CD8-positive, alpha-beta memory T cell (primary cell): ENCODE measurements at regions not wholly inside any gene's neighbourhood (a gene's known extent, or its start where the extent isn't known, plus 50 kb on each side); places are given as distances from the start of the nearest gene placed in this dataset.

Experiments
- CTCF ChIA-PET: fragments of 350-600 bp; sonication (Branson Sonifier 250); formaldehyde crosslinking; loops from one replicate; lab custom pipeline; 2021; ENCODE audit warnings: antibody characterized with exemption; lab: Charles Lee
- POLR2A ChIA-PET: fragments of 350-600 bp; sonication (Branson Sonifier 250); formaldehyde crosslinking; loops from one replicate; lab custom pipeline; 2021; ENCODE audit warnings: antibody characterized with exemption; lab: Charles Lee
- DNase-seq, 5 donors: peaks; one replicate each; pipeline versions ENCODE4 v3.0.0 to v3.0.0-alpha.2; 2020 to 2022; ENCODE audit warnings: mixed read lengths in 1 of 5
- H3K27ac ChIP-seq: one replicate; pipeline ENCODE4 v1.7.0; 2013; ENCODE audit warnings: low read depth, mild to moderate bottlenecking, low read length, moderate library complexity
- H3K27me3 ChIP-seq: 2 replicates; pipeline ENCODE4 v1.7.0; 2013; ENCODE audit warnings: low read length, mild to moderate bottlenecking; ENCODE audit not compliant: insufficient read depth, poor library complexity, severe bottlenecking
- H3K36me3 ChIP-seq: 2 replicates; pipeline ENCODE4 v1.7.0; 2013; ENCODE audit warnings: mild to moderate bottlenecking, low read length, moderate library complexity; ENCODE audit not compliant: insufficient read depth
- H3K4me1 ChIP-seq: 2 replicates; pipeline ENCODE4 v1.7.0; 2013; ENCODE audit warnings: mild to moderate bottlenecking, low read length, moderate library complexity; ENCODE audit not compliant: insufficient read depth
- H3K4me3 ChIP-seq: 2 replicates; pipeline ENCODE4 v1.7.0; 2013; ENCODE audit warnings: mild to moderate bottlenecking, low read length
- H3K9me3 ChIP-seq: 2 replicates; pipeline ENCODE4 v1.7.0; 2013; ENCODE audit warnings: mild to moderate bottlenecking, low read length
- H3K27ac Mint-ChIP-seq, 8 donors: one replicate each; pipeline ENCODE4 v1.8.0; 2020 to 2021; ENCODE audit warnings: mixed read lengths in 8 of 8, mild to moderate bottlenecking in 6 of 8, inconsistent platforms in 3 of 8, moderate library complexity in 3 of 8
- H3K27me3 Mint-ChIP-seq, 2 donors: one replicate each; pipeline ENCODE4 v1.8.0; 2020 to 2021; ENCODE audit warnings: mixed read lengths in 2 of 2, mild to moderate bottlenecking in 1 of 2, moderate library complexity in 1 of 2
- H3K36me3 Mint-ChIP-seq, 3 donors: one replicate each; pipeline ENCODE4 v1.8.0; 2020 to 2021; ENCODE audit warnings: mixed read lengths in 3 of 3, inconsistent platforms in 1 of 3, mild to moderate bottlenecking in 1 of 3
- H3K4me1 Mint-ChIP-seq, 3 donors: one replicate each; pipeline ENCODE4 v1.8.0; 2020 to 2021; ENCODE audit warnings: mixed read lengths in 3 of 3, inconsistent platforms in 1 of 3, mild to moderate bottlenecking in 1 of 3
- H3K4me3 Mint-ChIP-seq, 7 donors: one replicate each; pipeline ENCODE4 v1.8.0; 2020 to 2021; ENCODE audit warnings: mixed read lengths in 7 of 7, mild to moderate bottlenecking in 6 of 7, moderate library complexity in 4 of 7, inconsistent platforms in 2 of 7
- H3K9me3 Mint-ChIP-seq, 5 donors: one replicate each; pipeline ENCODE4 v1.8.0; 2020 to 2022; ENCODE audit warnings: mixed read lengths in 5 of 5, mild to moderate bottlenecking in 3 of 5, moderate library complexity in 2 of 5, inconsistent platforms in 1 of 5

- no peaks in the 10 kb centered on the region for H3K27me3 ChIP-seq
- H3K4me1 ChIP-seq = peaks cover 10% of the 10 kb centered on the region
- Mint-ChIP-seq H3K4me3 (no peak overlapping the region), H3K9me3 (peaks cover 2 to 12% (median 3%) of the 10 kb centered on the region in 5 donors), H3K27ac (no peak overlapping the region), H3K27me3 (peaks cover 2 to 8% of the 10 kb centered on the region in 2 donors), H3K4me1 (peaks cover 13 to 21% (median 19%) of the 10 kb centered on the region in 3 donors), H3K36me3 (peaks cover 0 to 14% (median 0%) of the 10 kb centered on the region in 3 donors)
- H3K36me3 ChIP-seq = no peaks in the 10 kb centered on the region
- no peaks in the 10 kb centered on the region for H3K9me3 ChIP-seq
- ChIA-PET CTCF (interaction anchor here (1.3 kb wide), 1 partner anchor 12 kb away, joined by 3 read pairs; no protein-coding TSS in a partner anchor), POLR2A (interaction anchor here (0.7 kb wide), 1 partner anchor 61 kb away, joined by 6 read pairs; no protein-coding TSS in a partner anchor)
- DNase-seq = no peak
- H3K27ac ChIP-seq = no peak overlapping the region
- no peak overlapping the region for H3K4me3 ChIP-seq
Measured at GRCh38 chr2:12960671-12961070, 243.9 kb downstream of the TRIB2 start.

DNA sequence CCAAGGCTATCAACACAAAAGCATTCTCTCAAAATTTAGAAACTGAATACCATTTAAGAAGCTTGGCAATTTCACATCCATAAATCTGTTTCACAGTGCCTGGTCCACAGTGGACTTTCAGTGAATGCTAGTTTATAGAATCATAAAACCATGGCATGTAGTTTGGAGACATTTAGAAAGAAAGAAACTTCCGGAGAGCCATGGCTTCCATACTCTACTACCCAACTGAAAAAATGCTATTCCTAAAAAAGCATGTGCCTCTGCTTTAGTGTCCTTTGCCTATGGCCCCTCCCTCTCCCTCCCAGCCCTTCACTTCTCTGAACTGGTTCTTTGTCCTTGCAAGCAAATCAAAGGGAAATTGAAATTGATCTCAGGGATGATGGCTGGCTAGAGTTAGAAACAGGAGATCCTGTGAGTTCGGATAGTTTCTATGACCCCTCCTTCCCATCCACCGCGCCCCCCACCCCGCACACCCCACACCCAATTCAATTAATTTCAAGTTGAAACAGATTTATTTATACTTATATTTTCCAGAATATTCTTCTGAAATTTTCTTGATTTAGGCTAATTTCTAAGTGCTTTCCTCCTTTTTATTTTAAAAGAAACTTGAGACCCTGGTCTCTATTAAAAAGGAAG is 248.3 kb downstream of the TRIB2 start:
- H3K9me3 Mint-ChIP-seq = peaks cover 0 to 6% (median 3%) of the 10 kb centered on the region in 5 donors
- H3K36me3 Mint-ChIP-seq = peaks cover 0 to 5% (median 0%) of the 10 kb centered on the region in 3 donors
- H3K27ac Mint-ChIP-seq = peak overlapping the region in 3 of 8 donors; percentile 5 to 19 (median 7)
- H3K4me3 Mint-ChIP-seq = peak overlapping the region in 4 of 7 donors; percentile 48 to 56 (median 53)
- no peaks in the 10 kb centered on the region for H3K9me3 ChIP-seq
- no peak overlapping the region for H3K4me3 ChIP-seq
- POLR2A ChIA-PET = interaction anchor here (1.0 kb wide), 1 partner anchor 17 kb away, joined by 3 read pairs; no protein-coding TSS in a partner anchor
- CTCF ChIA-PET = no interaction called here
- peaks cover 22% of the 10 kb centered on the region for H3K4me1 ChIP-seq
- H3K27ac ChIP-seq = no peak overlapping the region
- H3K36me3 ChIP-seq = no peaks in the 10 kb centered on the region
- H3K27me3 Mint-ChIP-seq = peaks cover 2 to 4% of the 10 kb centered on the region in 2 donors
- DNase-seq = no peak
- H3K27me3 ChIP-seq = no peaks in the 10 kb centered on the region
- H3K4me1 Mint-ChIP-seq = peaks cover 35 to 44% (median 41%) of the 10 kb centered on the region in 3 donors

GRCh38 chr2:12965540-12966269 is 249.0 kb downstream of the TRIB2 start:
- Mint-ChIP-seq H3K27ac (peak overlapping the region in 3 of 8 donors; percentile 0 to 7 (median 5)), H3K27me3 (peaks cover 0 to 2% of the 10 kb centered on the region in 2 donors), H3K36me3 (no peaks in the 10 kb centered on the region), H3K4me3 (peak overlapping the region in 6 of 7 donors; percentile 0 to 56 (median 50)), H3K9me3 (no peaks in the 10 kb centered on the region), H3K4me1 (peaks cover 35 to 44% (median 41%) of the 10 kb centered on the region in 3 donors)
- Histone ChIP-seq H3K27me3 (no peaks in the 10 kb centered on the region), H3K36me3 (no peaks in the 10 kb centered on the region), H3K27ac (no peak overlapping the region), H3K4me1 (peaks cover 22% of the 10 kb centered on the region), H3K9me3 (no peaks in the 10 kb centered on the region), H3K4me3 (no peak overlapping the region)
- DNase-seq = peak in 2 of 5 donors; percentile 2 to 18
- ChIA-PET CTCF (interaction anchor here (1.0 kb wide), 1 partner anchor 41 kb away, joined by 3 read pairs; no protein-coding TSS in a partner anchor), POLR2A (interaction anchor here (1.0 kb wide), 1 partner anchor 17 kb away, joined by 3 read pairs; no protein-coding TSS in a partner anchor)

GRCh38 chr2:12967804-12968203 is 251.1 kb downstream of the TRIB2 start:
- CTCF ChIA-PET = interaction anchor here (1.0 to 1.6 kb wide), 2 partner anchors 39 to 252 kb away, joined by 3 to 6 read pairs; no protein-coding TSS in a partner anchor
- no peaks in the 10 kb centered on the region for H3K9me3 ChIP-seq
- no peak for DNase-seq
- no peaks in the 10 kb centered on the region for H3K36me3 ChIP-seq
- H3K4me1 ChIP-seq = peaks cover 22% of the 10 kb centered on the region
- peaks cover 34 to 44% (median 35%) of the 10 kb centered on the region in 3 donors for H3K4me1 Mint-ChIP-seq
- H3K27ac ChIP-seq = no peak overlapping the region
- H3K27ac Mint-ChIP-seq = peak overlapping the region in 1 of 8 donors; percentile 35
- no peak overlapping the region for H3K4me3 ChIP-seq
- H3K27me3 ChIP-seq = no peaks in the 10 kb centered on the region
- peaks cover 0 to 6% (median 2%) of the 10 kb centered on the region in 5 donors for H3K9me3 Mint-ChIP-seq
- no peaks in the 10 kb centered on the region for H3K27me3 Mint-ChIP-seq
- peaks cover 0 to 8% (median 0%) of the 10 kb centered on the region in 3 donors for H3K36me3 Mint-ChIP-seq
- POLR2A ChIA-PET = no interaction called here
- no peak overlapping the region for H3K4me3 Mint-ChIP-seq

DNA sequence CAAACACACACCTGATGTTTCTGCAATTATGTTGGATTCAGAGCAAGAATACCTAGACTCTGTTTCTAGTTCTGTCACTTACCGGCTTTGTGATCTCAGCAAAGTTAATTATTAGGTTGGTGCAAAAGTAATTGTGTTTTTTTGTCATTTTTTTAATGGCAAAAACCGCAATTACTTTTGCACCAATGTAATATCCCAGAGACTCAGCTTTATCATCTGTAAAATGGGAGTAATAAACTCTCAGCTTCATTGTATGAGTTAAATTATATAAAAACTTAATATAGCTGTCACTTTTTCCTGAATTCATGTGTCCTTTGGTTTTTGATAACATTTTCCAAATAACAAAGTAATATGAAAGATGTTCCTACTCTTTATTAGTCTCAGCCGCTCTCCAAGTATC is 251.7 kb downstream of the TRIB2 start:
- Mint-ChIP-seq H3K36me3 (peaks cover 0 to 11% (median 0%) of the 10 kb centered on the region in 3 donors), H3K27ac (no peak overlapping the region), H3K9me3 (peaks cover 0 to 6% (median 2%) of the 10 kb centered on the region in 5 donors), H3K4me3 (no peak overlapping the region), H3K4me1 (peaks cover 34 to 40% (median 35%) of the 10 kb centered on the region in 3 donors), H3K27me3 (no peaks in the 10 kb centered on the region)
- no peaks in the 10 kb centered on the region for H3K36me3 ChIP-seq
- no peak overlapping the region for H3K27ac ChIP-seq
- H3K9me3 ChIP-seq = no peaks in the 10 kb centered on the region
- no peak overlapping the region for H3K4me3 ChIP-seq
- ChIA-PET CTCF (interaction anchor here (1.6 kb wide), 1 partner anchor 39 kb away, joined by 6 read pairs; no protein-coding TSS in a partner anchor), POLR2A (interaction anchor here (0.6 kb wide), 1 partner anchor 754 kb away, joined by 3 read pairs; no protein-coding TSS in a partner anchor)
- peaks cover 22% of the 10 kb centered on the region for H3K4me1 ChIP-seq
- DNase-seq = no peak
- H3K27me3 ChIP-seq = no peaks in the 10 kb centered on the region

GRCh38 chr2:12970861-12971260 is 254.1 kb downstream of the TRIB2 start:
- CTCF ChIA-PET = interaction anchor here (0.9 kb wide), 1 partner anchor 36 kb away, joined by 3 read pairs; no protein-coding TSS in a partner anchor

GRCh38 chr2:12971581-12972365 is 255.0 kb downstream of the TRIB2 start:
- H3K27ac Mint-ChIP-seq = no peak overlapping the region

More at GRCh38 chr2:12970861-12971260, 254.1 kb downstream of the TRIB2 start:
- Histone ChIP-seq H3K9me3 (no peaks in the 10 kb centered on the region), H3K4me1 (peaks cover 11% of the 10 kb centered on the region), H3K4me3 (no peak overlapping the region), H3K36me3 (no peaks in the 10 kb centered on the region), H3K27me3 (no peaks in the 10 kb centered on the region), H3K27ac (no peak overlapping the region)
- H3K27ac Mint-ChIP-seq = no peak overlapping the region
- H3K4me3 Mint-ChIP-seq = no peak overlapping the region
- peaks cover 0 to 16% (median 0%) of the 10 kb centered on the region in 3 donors for H3K36me3 Mint-ChIP-seq
- peaks cover 20 to 22% (median 21%) of the 10 kb centered on the region in 3 donors for H3K4me1 Mint-ChIP-seq
- peaks cover 0 to 3% of the 10 kb centered on the region in 2 donors for H3K27me3 Mint-ChIP-seq
- peaks cover 0 to 6% (median 4%) of the 10 kb centered on the region in 5 donors for H3K9me3 Mint-ChIP-seq
- no peak for DNase-seq
- POLR2A ChIA-PET = no interaction called here

More at GRCh38 chr2:12971581-12972365, 255.0 kb downstream of the TRIB2 start:
- peaks cover 0 to 16% (median 0%) of the 10 kb centered on the region in 3 donors for H3K36me3 Mint-ChIP-seq
- peaks cover 0 to 6% (median 4%) of the 10 kb centered on the region in 5 donors for H3K9me3 Mint-ChIP-seq
- peaks cover 1% of the 10 kb centered on the region for H3K4me1 ChIP-seq
- no peaks in the 10 kb centered on the region for H3K36me3 ChIP-seq
- no peak overlapping the region for H3K4me3 ChIP-seq
- no peaks in the 10 kb centered on the region for H3K27me3 ChIP-seq
- CTCF ChIA-PET = interaction anchor here (0.9 kb wide), 1 partner anchor 35 kb away, joined by 3 read pairs; no protein-coding TSS in a partner anchor
- no peak for DNase-seq
- H3K4me3 Mint-ChIP-seq = no peak overlapping the region
- H3K27me3 Mint-ChIP-seq = peaks cover 0 to 3% of the 10 kb centered on the region in 2 donors
- peaks cover 11 to 13% (median 12%) of the 10 kb centered on the region in 3 donors for H3K4me1 Mint-ChIP-seq
- POLR2A ChIA-PET = no interaction called here
- no peak overlapping the region for H3K27ac ChIP-seq
- no peaks in the 10 kb centered on the region for H3K9me3 ChIP-seq
